Smooth muscle cell (in vitro differentiated cells): ENCODE measurements at regions not wholly inside any gene's neighbourhood (a gene's known extent, or its start where the extent isn't known, plus 50 kb on each side); places are given as distances from the start of the nearest gene placed in this dataset.

ENCODE experiments used
- DNase-seq: peaks from one replicate; lab custom pipeline; 2025; ENCODE audit not compliant: unreplicated experiment; lab: John Stamatoyannopoulos, UW
- H2AFZ ChIP-seq: fragments of 200-600 bp; sonication (generic); 2 replicates; pipeline ENCODE4 v1.6.0; 2016; ENCODE audit warnings: antibody characterized with exemption, low read depth, mild to moderate bottlenecking
- H3F3A ChIP-seq: fragments of 200-600 bp; sonication (generic); 2 replicates; pipeline ENCODE4 v1.6.0; 2017; ENCODE audit warnings: antibody characterized with exemption, low read depth
- H3K27ac ChIP-seq: fragments of 200-600 bp; sonication (generic); 2 replicates; pipeline ENCODE4 v1.5.1; 2016; ENCODE audit warnings: low read depth, mild to moderate bottlenecking
- H3K27me3 ChIP-seq: fragments of 200-600 bp; sonication (generic); 2 replicates; pipeline ENCODE4 v1.6.1; 2016; ENCODE audit warnings: low read depth, mild to moderate bottlenecking
- H3K36me3 ChIP-seq: fragments of 200-600 bp; sonication (generic); 2 replicates; pipeline ENCODE4 v1.5.1; 2016; ENCODE audit warnings: low read depth
- H3K4me1 ChIP-seq: fragments of 200-600 bp; sonication (generic); 2 replicates; pipeline ENCODE4 v1.5.1; 2016; ENCODE audit warnings: low read depth
- H3K4me2 ChIP-seq: fragments of 200-600 bp; sonication (generic); 2 replicates; pipeline ENCODE4 v1.6.0; 2016; ENCODE audit warnings: mild to moderate bottlenecking
- H3K4me3 ChIP-seq: fragments of 200-600 bp; sonication (generic); 2 replicates; pipeline ENCODE4 v1.5.1; 2016; ENCODE audit warnings: mild to moderate bottlenecking
- H3K79me2 ChIP-seq: fragments of 200-600 bp; sonication (generic); 2 replicates; pipeline ENCODE4 v1.6.0; 2016; ENCODE audit warnings: low read depth, mild to moderate bottlenecking
- H3K9ac ChIP-seq: fragments of 200-600 bp; sonication (generic); 2 replicates; pipeline ENCODE4 v1.6.0; 2016; ENCODE audit warnings: low read depth
- H3K9me3 ChIP-seq: fragments of 200-600 bp; sonication (generic); replicated peaks from 2 replicates; pipeline ENCODE4 v1.5.1; 2016; ENCODE audit warnings: low read depth
- H4K20me1 ChIP-seq: fragments of 200-600 bp; sonication (generic); 2 replicates; pipeline ENCODE4 v1.6.0; 2016; ENCODE audit warnings: low read depth
- CTCF ChIP-seq: fragments of 200-600 bp; sonication (generic); IDR thresholded peaks from 2 replicates; pipeline ENCODE4 v1.5.1; 2017; ENCODE audit warnings: borderline replicate concordance, mild to moderate bottlenecking, antibody characterized with exemption; ENCODE audit not compliant: insufficient read depth, poor library complexity, severe bottlenecking
- WGBS: methylation state at CpG from one replicate; pipeline ENCODE4 v1.1.7; 2016; ENCODE audit warnings: low lambda C conversion rate; 5-methylcytosine and 5-hydroxymethylcytosine counted together

GRCh38 chr5:153224651-153225050 is 265.8 kb upstream of the GRIA1 start:
- H3K4me3 ChIP-seq, result no peak overlapping the region
- no peaks in the 10 kb centered on the region for H4K20me1 ChIP-seq
- H3K4me2 ChIP-seq, result no peak overlapping the region
- H3F3A ChIP-seq, result no peaks in the 10 kb centered on the region
- no peak overlapping the region for H3K27ac ChIP-seq
- no peaks in the 10 kb centered on the region for H3K36me3 ChIP-seq
- no peak overlapping the region for H3K9ac ChIP-seq
- no peak overlapping the region for H2AFZ ChIP-seq
- TF ChIP-seq CTCF, result no peak
- peaks cover 3% of the 10 kb centered on the region for H3K4me1 ChIP-seq
- H3K27me3 ChIP-seq, result no peaks in the 10 kb centered on the region
- H3K9me3 ChIP-seq, result no peaks in the 10 kb centered on the region
- H3K79me2 ChIP-seq, result no peaks in the 10 kb centered on the region
- no peak for DNase-seq

GRCh38 chr5:153233933-153234332 is 256.5 kb upstream of the GRIA1 start:
- H3K36me3 ChIP-seq, result no peaks in the 10 kb centered on the region
- no peak overlapping the region for H3K27ac ChIP-seq
- no peaks in the 10 kb centered on the region for H3K4me1 ChIP-seq
- H4K20me1 ChIP-seq, result no peaks in the 10 kb centered on the region
- no peak overlapping the region for H3K9ac ChIP-seq
- H3K79me2 ChIP-seq, result no peaks in the 10 kb centered on the region
- no peak for TF ChIP-seq CTCF
- H3K4me3 ChIP-seq, result no peak overlapping the region
- DNase-seq, result no peak
- H3K9me3 ChIP-seq, result no peaks in the 10 kb centered on the region
- 80% methylated on average over 2 of the region's 2 CpGs for WGBS
- no peak overlapping the region for H3K4me2 ChIP-seq
- peaks cover 11% of the 10 kb centered on the region for H3F3A ChIP-seq
- H3K27me3 ChIP-seq, result no peaks in the 10 kb centered on the region
- H2AFZ ChIP-seq, result no peak overlapping the region

GRCh38 chr5:153236319-153236718 is 254.2 kb upstream of the GRIA1 start:
- Histone ChIP-seq H3K27ac (no peak overlapping the region), H3K9me3 (no peaks in the 10 kb centered on the region), H4K20me1 (no peaks in the 10 kb centered on the region), H3K79me2 (no peaks in the 10 kb centered on the region), H3K27me3 (no peaks in the 10 kb centered on the region), H2AFZ (no peak overlapping the region), H3K36me3 (no peaks in the 10 kb centered on the region), H3K4me2 (no peak overlapping the region), H3F3A (peaks cover 16% of the 10 kb centered on the region), H3K4me1 (no peaks in the 10 kb centered on the region), H3K4me3 (no peak overlapping the region), H3K9ac (no peak overlapping the region)
- no peak for TF ChIP-seq CTCF
- no peak for DNase-seq
- WGBS, result 81% methylated on average over 3 of the region's 3 CpGs

- Histone ChIP-seq H3K9ac (no peak overlapping the region), H3K4me2 (no peak overlapping the region), H3K27ac (no peak overlapping the region), H4K20me1 (no peaks in the 10 kb centered on the region), H2AFZ (no peak overlapping the region), H3K36me3 (no peaks in the 10 kb centered on the region), H3K9me3 (no peaks in the 10 kb centered on the region), H3K4me1 (no peaks in the 10 kb centered on the region), H3K4me3 (no peak overlapping the region), H3K79me2 (no peaks in the 10 kb centered on the region), H3K27me3 (no peaks in the 10 kb centered on the region), H3F3A (peaks cover 16% of the 10 kb centered on the region)
- TF ChIP-seq CTCF, result no peak
- DNase-seq, result no peak
- 91% methylated on average over 1 of the region's 1 CpG for WGBS
These were observed 252.7 kb upstream of the GRIA1 start for GRCh38 chr5:153237671-153238332.
